K562 (cell line): ENCODE measurements at regions not wholly inside any gene's neighbourhood (a gene's known extent, or its start where the extent isn't known, plus 50 kb on each side); places are given as distances from the start of the nearest gene placed in this dataset.

Experiments used
- ATAC-seq: fragments of 200-7000 bp; cut with Tn5 transposase; 3 replicates; pipeline ENCODE4 v1.9.1; 2020; ENCODE audit warnings: moderate library complexity
- BruUV-seq: library from RNA; stranded (reverse); fragments of 400-500 nt; replicated peaks from 2 replicates; lab custom pipeline; 2021; lab: Mats Ljungman, UMichigan
- CTCF ChIA-PET: fragments of 300-600 bp; formaldehyde crosslinking; extraction: SDS; loops from one replicate; lab custom pipeline; 2021; ENCODE audit warnings: low intra/inter-chr PET ratio; lab: Yijun Ruan, JAX
- POLR2A ChIA-PET: fragments of 300-600, 350-650 bp; sonication (Branson Sonifier 250); formaldehyde crosslinking; extraction: SDS; loops from one replicate; lab custom pipeline; 2021; ENCODE audit warnings: antibody characterized with exemption, inconsistent platforms; lab: Yijun Ruan, JAX
- DNase-seq, 4 experiments: peaks; one replicate each; pipeline versions ENCODE4 v3.0.0 to v3.0.0-alpha.2; 2011 to 2018; ENCODE audit warnings: low spot score in 3 of 4, mixed read lengths in 3 of 4; ENCODE audit errors: extremely low read depth in 1 of 4
- FAIRE-seq: peaks from 2 replicates; lab custom pipeline; 2011; peaks lifted over from hg19 to GRCh38; lab: Jason Lieb, UNC
- H2AFZ ChIP-seq: 2 replicates; pipeline ENCODE4 v1.6.0; 2011; ENCODE audit warnings: low read depth, low read length, control low read depth, inconsistent platforms
- H3K27ac ChIP-seq: fragments of 200-600 bp; 3 replicates; pipeline ENCODE4 v1.8.0; 2011; ENCODE audit warnings: low read depth, mild to moderate bottlenecking, control low read depth, inconsistent platforms, low read length, moderate library complexity, mixed read lengths; ENCODE audit errors: extremely low read depth
- H3K27me3 ChIP-seq, 2 experiments: fragments of 300-600 bp in 1 of 2; 2 replicates in 1 of 2; 3 replicates in 1 of 2; pipeline versions ENCODE4 v1.6.0 to v1.8.0; 2011; ENCODE audit warnings: inconsistent platforms in 2 of 2, low read length in 2 of 2, mild to moderate bottlenecking in 1 of 2, mixed read lengths in 1 of 2, moderate library complexity in 1 of 2; ENCODE audit not compliant: control insufficient read depth in 2 of 2, insufficient read depth in 2 of 2
- H3K36me3 ChIP-seq: fragments of 300-600 bp; 3 replicates; pipeline ENCODE4 v1.8.0; 2011; ENCODE audit warnings: mild to moderate bottlenecking, low read length, inconsistent platforms; ENCODE audit not compliant: control insufficient read depth, insufficient read depth
- H3K4me1 ChIP-seq, 2 experiments: fragments of 200-600 bp in 1 of 2; replicated peaks in 1 of 2; 2 replicates in 1 of 2; 3 replicates in 1 of 2; pipeline versions ENCODE4 v1.5.1 to v1.8.0; 2011; ENCODE audit warnings: inconsistent platforms in 2 of 2, low read length in 2 of 2, mild to moderate bottlenecking in 1 of 2, mixed read lengths in 1 of 2, moderate library complexity in 1 of 2; ENCODE audit not compliant: control insufficient read depth in 2 of 2, insufficient read depth in 2 of 2
- H3K4me2 ChIP-seq: 2 replicates; pipeline ENCODE4 v1.6.1; 2011; ENCODE audit warnings: low read length, control low read depth, inconsistent platforms, mixed read lengths; ENCODE audit not compliant: insufficient read depth
- H3K4me3 ChIP-seq: fragments of 200-600 bp; sonication (generic), shearing (Covaris generic); 2 replicates; pipeline ENCODE4 v1.5.1; 2016; ENCODE audit warnings: control low read depth, inconsistent platforms
- H3K79me2 ChIP-seq: fragments of 200-600 bp; 3 replicates; pipeline ENCODE4 v1.8.0; 2011; ENCODE audit warnings: low read length, inconsistent platforms; ENCODE audit not compliant: control insufficient read depth, insufficient read depth
- H3K9ac ChIP-seq, 2 experiments: 2 replicates each; pipeline versions ENCODE4 v1.6.0 to v1.6.1; 2011; ENCODE audit warnings: low read depth in 2 of 2, low read length in 2 of 2, control low read depth in 1 of 2, inconsistent platforms in 1 of 2, mild to moderate bottlenecking in 1 of 2, mixed read lengths in 1 of 2; ENCODE audit not compliant: insufficient read depth in 1 of 2
- H3K9me1 ChIP-seq: one replicate; pipeline ENCODE4 v1.6.0; 2011; ENCODE audit warnings: inconsistent platforms, mild to moderate bottlenecking, low read length, moderate library complexity; ENCODE audit not compliant: control insufficient read depth, insufficient read depth
- H3K9me3 ChIP-seq: replicated peaks from 2 replicates; pipeline ENCODE4 v1.5.1; 2011; ENCODE audit warnings: low read depth, low read length, inconsistent platforms; ENCODE audit not compliant: control insufficient read depth, insufficient read depth
- H4K20me1 ChIP-seq: replicated peaks from 2 replicates; pipeline ENCODE4 v1.6.1; 2011; ENCODE audit warnings: low read length, inconsistent platforms, mixed read lengths; ENCODE audit not compliant: control insufficient read depth, insufficient read depth
- BMI1 ChIP-seq: fragments of 150-350 bp; IDR thresholded peaks from 2 replicates; pipeline ENCODE4 v1.6.1; 2014; ENCODE audit warnings: low read length
- CGGBP1 ChIP-seq: fragments of 250-450 bp; sonication (Bioruptor Pico); IDR thresholded peaks from 2 replicates; pipeline ENCODE4 v1.9.0; 2021; ENCODE audit warnings: mild to moderate bottlenecking
- FUS ChIP-seq: fragments of 200-400 bp; formaldehyde crosslinking; optimal IDR thresholded peaks from 2 replicates; pipeline ENCODE3; 2017; ENCODE audit warnings: low read depth, low read length
- IRF2 ChIP-seq: sonication (generic); formaldehyde crosslinking; IDR thresholded peaks from 2 replicates; pipeline ENCODE4 v1.8.1; 2022; ENCODE audit warnings: mild to moderate bottlenecking, missing genetic modification reagents
- MCM2 ChIP-seq: fragments of 450-650 bp; IDR thresholded peaks from 2 replicates; pipeline ENCODE4 v1.6.1; 2017; ENCODE audit warnings: low read depth, mild to moderate bottlenecking
- MTA3 ChIP-seq: fragments of 450-650 bp; formaldehyde crosslinking; IDR thresholded peaks from 2 replicates; pipeline ENCODE4 v1.6.1; 2017; ENCODE audit warnings: mild to moderate bottlenecking, borderline replicate concordance
- SNAPC5 ChIP-seq: fragments of 250-450 bp; sonication (Bioruptor Pico); IDR thresholded peaks from 2 replicates; pipeline ENCODE4 v1.8.0; 2021; ENCODE audit warnings: moderate library complexity, mild to moderate bottlenecking, inconsistent platforms
- SREBF1 ChIP-seq: fragments of 150-350 bp; IDR thresholded peaks from 2 replicates; pipeline ENCODE4 v1.6.1; 2014; ENCODE audit warnings: antibody characterized with exemption, low read depth, low read length, borderline replicate concordance
- THRB ChIP-seq: fragments of 450-650 bp; formaldehyde crosslinking; conservative IDR thresholded peaks from 2 replicates; pipeline ENCODE4 v1.4.0; 2022; ENCODE audit warnings: mild to moderate bottlenecking, missing genetic modification characterization
- ZNF12 ChIP-seq: sonication (generic); formaldehyde crosslinking; IDR thresholded peaks from 2 replicates; pipeline ENCODE4 v1.4.0; 2020; ENCODE audit warnings: mild to moderate bottlenecking, missing genetic modification reagents
- ZNF436 ChIP-seq: fragments of 250-450, 450-650 bp; sonication (Bioruptor Pico); formaldehyde crosslinking; IDR thresholded peaks from 2 replicates; pipeline ENCODE4 v1.7.0; 2020; ENCODE audit warnings: mild to moderate bottlenecking
- WGBS: fragments of 100-300 bp; shearing (Covaris generic); methylation state at CpG from one replicate; pipeline ENCODE4 v1.1.6; 2016; ENCODE audit warnings: low coverage, mixed read lengths; ENCODE audit not compliant: insufficient coverage; ENCODE audit errors: missing lambda C conversion rate; 5-methylcytosine and 5-hydroxymethylcytosine counted together
- in situ Hi-C: fragments of 300-500 bp; cut with MboI; formaldehyde crosslinking; loops from 4 replicates; pipeline ENCODE4 v1.15.0; 2018; ENCODE audit warnings: inconsistent platforms, mixed read lengths
- intact Hi-C: fragments of 100-400 bp; cut with micrococcal nuclease; formaldehyde crosslinking; loops from 2 replicates; pipeline ENCODE4 v1.14.2; 2022

GRCh38 chr10:78338717-78339116 is 305.1 kb downstream of the RPS24 start:
- BruUV-seq: no TSS peak
- ChIA-PET POLR2A (interaction anchor here (0.6 kb wide), 1 partner anchor 8 kb away, joined by 3 read pairs; no protein-coding TSS in a partner anchor), CTCF (no interaction called here)
- no peak for DNase-seq
- no peak for ATAC-seq
- Histone ChIP-seq H3K36me3 (no peaks in the 10 kb centered on the region), H2AFZ (no peak overlapping the region), H3K9me3 (no peaks in the 10 kb centered on the region), H3K4me3 (no peak overlapping the region), H3K9me1 (no peaks in the 10 kb centered on the region), H3K27me3 (peaks cover 0 to 45% of the 10 kb centered on the region in 2 experiments; a peak in 2 of 5 replicates), H4K20me1 (0 out of 2 replicates have a peak, but pooled peaks cover 3% of the 10 kb centered on the region), H3K79me2 (no peaks in the 10 kb centered on the region), H3K27ac (no peak overlapping the region), H3K4me2 (no peak overlapping the region), H3K4me1 (no peaks in the 10 kb centered on the region), H3K9ac (no peak overlapping the region)
- no peak for FAIRE-seq
- no peak for TF ChIP-seq BMI1
- no peak for TF ChIP-seq SREBF1
- no peak for TF ChIP-seq IRF2 (CRISPR knock-in tag)
- TF ChIP-seq ZNF436: no peak
- TF ChIP-seq CGGBP1: no peak
- in situ Hi-C loops: no loop called here
- intact Hi-C loops: no loop called here
- WGBS: 0% methylated on average over 4 of the region's 4 CpGs

- TF ChIP-seq SNAPC5 (no peak), FUS (no peak), ZNF12 (CRISPR knock-in tag) (no peak), MTA3 (no peak), THRB (CRISPR knock-in tag) (no peak), MCM2 (no peak)
- TF ChIP-seq, all 486 proteins: peak for 0
- no peak for FAIRE-seq
These were observed 305.6 kb downstream of the RPS24 start for GRCh38 chr10:78339251-78339650.

More at GRCh38 chr10:78339251-78339650, 305.6 kb downstream of the RPS24 start:
- ChIA-PET CTCF (no interaction called here), POLR2A (no interaction called here)
- H3K27ac ChIP-seq: no peak overlapping the region
- ATAC-seq: no peak
- no peaks in the 10 kb centered on the region for H3K36me3 ChIP-seq
- H3K9me3 ChIP-seq: no peaks in the 10 kb centered on the region
- no peaks in the 10 kb centered on the region for H3K9me1 ChIP-seq
- H3K27me3 ChIP-seq: peaks cover 0 to 45% of the 10 kb centered on the region in 2 experiments; a peak in 2 of 5 replicates
- H3K79me2 ChIP-seq: no peaks in the 10 kb centered on the region
- 0% methylated on average over 4 of the region's 4 CpGs for WGBS
- H3K9ac ChIP-seq: no peak overlapping the region
- no peak for DNase-seq
- H3K4me1 ChIP-seq: no peaks in the 10 kb centered on the region
- in situ Hi-C loops (no loop called here), intact Hi-C loops (no loop called here)
- no peak overlapping the region for H3K4me2 ChIP-seq
- BruUV-seq: no TSS peak
- no peak overlapping the region for H3K4me3 ChIP-seq
- H4K20me1 ChIP-seq: 0 out of 2 replicates have a peak, but pooled peaks cover 3% of the 10 kb centered on the region
- H2AFZ ChIP-seq: no peak overlapping the region
